OCI-LY1 (cell line): ENCODE measurements at regions not wholly inside any gene's neighbourhood (a gene's known extent, or its start where the extent isn't known, plus 50 kb on each side); places are given as distances from the start of the nearest gene placed in this dataset.

ENCODE experiments used
- CTCF ChIP-seq: fragments of 200-600 bp; sonication (generic), shearing (Covaris generic); IDR thresholded peaks from 2 replicates; pipeline ENCODE4 v1.5.1; 2017; ENCODE audit warnings: mild to moderate bottlenecking, antibody characterized with exemption, low read length, moderate library complexity, mixed read lengths
- EZH2 ChIP-seq: fragments of 200-600 bp; sonication (generic), shearing (Covaris generic); IDR thresholded peaks from 2 replicates; pipeline ENCODE4 v1.8.0; 2017; ENCODE audit warnings: borderline replicate concordance, mixed run types, mild to moderate bottlenecking, antibody characterized with exemption, low read length, moderate library complexity, mixed read lengths

GRCh38 chr14:31935391-31935790, 141.7 kb upstream of the ARHGAP5 start:
- TF ChIP-seq CTCF (no peak), EZH2 (no peak)
